ENCODE measurements at regions not wholly inside any gene's neighbourhood (a gene's known extent, or its start where the extent isn't known, plus 50 kb on each side); places are given as distances from the start of the nearest gene placed in this dataset.

DNA sequence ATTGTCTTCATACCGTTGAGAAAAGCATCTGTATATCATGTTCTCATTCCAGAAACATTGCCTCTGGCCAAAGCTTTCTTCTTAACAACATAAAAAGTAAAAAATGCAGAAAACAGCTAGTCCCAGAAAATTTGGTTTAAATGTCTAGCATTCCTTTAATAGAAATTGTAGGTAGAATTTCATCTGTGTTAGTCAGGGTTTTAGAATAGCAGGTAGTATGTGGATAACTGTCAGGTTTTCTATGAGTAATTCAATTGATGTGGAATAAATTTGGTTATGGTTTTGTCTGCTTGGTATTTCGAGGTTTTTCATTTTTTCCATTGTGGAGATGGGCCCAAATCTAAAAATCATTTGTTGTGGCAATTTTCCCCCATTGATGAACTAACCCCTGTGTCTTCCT is 616.7 kb downstream of the KCNJ2 start:
- TF ChIP-seq, protein P1, sequence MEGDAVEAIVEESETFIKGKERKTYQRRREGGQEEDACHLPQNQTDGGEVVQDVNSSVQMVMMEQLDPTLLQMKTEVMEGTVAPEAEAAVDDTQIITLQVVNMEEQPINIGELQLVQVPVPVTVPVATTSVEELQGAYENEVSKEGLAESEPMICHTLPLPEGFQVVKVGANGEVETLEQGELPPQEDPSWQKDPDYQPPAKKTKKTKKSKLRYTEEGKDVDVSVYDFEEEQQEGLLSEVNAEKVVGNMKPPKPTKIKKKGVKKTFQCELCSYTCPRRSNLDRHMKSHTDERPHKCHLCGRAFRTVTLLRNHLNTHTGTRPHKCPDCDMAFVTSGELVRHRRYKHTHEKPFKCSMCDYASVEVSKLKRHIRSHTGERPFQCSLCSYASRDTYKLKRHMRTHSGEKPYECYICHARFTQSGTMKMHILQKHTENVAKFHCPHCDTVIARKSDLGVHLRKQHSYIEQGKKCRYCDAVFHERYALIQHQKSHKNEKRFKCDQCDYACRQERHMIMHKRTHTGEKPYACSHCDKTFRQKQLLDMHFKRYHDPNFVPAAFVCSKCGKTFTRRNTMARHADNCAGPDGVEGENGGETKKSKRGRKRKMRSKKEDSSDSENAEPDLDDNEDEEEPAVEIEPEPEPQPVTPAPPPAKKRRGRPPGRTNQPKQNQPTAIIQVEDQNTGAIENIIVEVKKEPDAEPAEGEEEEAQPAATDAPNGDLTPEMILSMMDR (IDR thresholded peaks at IDR 0.05; ENCODE audit: low read length) = no peak
- no peak for TF ChIP-seq EZH2 (IDR thresholded peaks at IDR 0.05; ENCODE audit: borderline replicate concordance, low read length)

All from OCI-LY1 (cell line).